Endothelial cell of umbilical vein (primary cell): ENCODE measurements at regions not wholly inside any gene's neighbourhood (a gene's known extent, or its start where the extent isn't known, plus 50 kb on each side); places are given as distances from the start of the nearest gene placed in this dataset.

ENCODE experiments used
- BruUV-seq: library from RNA; stranded (reverse); fragments of 400-500 nt; replicated peaks from 2 replicates; lab custom pipeline; 2021; lab: Mats Ljungman, UMichigan
- CTCF ChIA-PET: fragments of 300-600, 350-600 bp; sonication (Branson Sonifier 250); formaldehyde crosslinking; loops from one replicate; lab custom pipeline; 2021; ENCODE audit warnings: antibody characterized with exemption, inconsistent platforms; lab: Charles Lee
- POLR2A ChIA-PET: fragments of 300-600, 350-600 bp; sonication (Branson Sonifier 250); formaldehyde crosslinking; loops from one replicate; lab custom pipeline; 2021; ENCODE audit warnings: antibody characterized with exemption, inconsistent platforms; lab: Charles Lee
- DNase-seq: peaks from one replicate; pipeline ENCODE4 v3.0.0-alpha.2; 2011; ENCODE audit warnings: low read depth, low spot score
- FAIRE-seq: peaks from 2 replicates; lab custom pipeline; 2011; peaks lifted over from hg19 to GRCh38; lab: Jason Lieb, UNC
- H2AFZ ChIP-seq: 2 replicates; pipeline ENCODE4 v1.6.0; 2012; ENCODE audit warnings: low read depth, low read length, control low read depth, inconsistent platforms
- H3K27ac ChIP-seq: 2 replicates; pipeline ENCODE4 v1.5.1; 2011; ENCODE audit warnings: low read depth, mild to moderate bottlenecking, control low read depth, low read length, moderate library complexity; ENCODE audit not compliant: insufficient read depth
- H3K27me3 ChIP-seq, 2 experiments: 2 replicates each; pipeline versions ENCODE4 v1.6.0 to v1.6.1; 2011; ENCODE audit warnings: low read length in 2 of 2, mixed read lengths in 1 of 2; ENCODE audit not compliant: control insufficient read depth in 2 of 2, insufficient read depth in 2 of 2
- H3K36me3 ChIP-seq, 2 experiments: 2 replicates in 1 of 2; 3 replicates in 1 of 2; pipeline ENCODE4 v1.5.1; 2011; ENCODE audit warnings: low read length in 2 of 2, mild to moderate bottlenecking in 1 of 2, moderate library complexity in 1 of 2; ENCODE audit not compliant: control insufficient read depth in 2 of 2, insufficient read depth in 2 of 2; ENCODE audit errors: extremely low read depth in 1 of 2
- H3K4me1 ChIP-seq: 3 replicates; pipeline ENCODE4 v1.5.1; 2011; ENCODE audit warnings: mild to moderate bottlenecking, low read length; ENCODE audit not compliant: control insufficient read depth, insufficient read depth; ENCODE audit errors: extremely low read depth
- H3K4me2 ChIP-seq: 2 replicates; pipeline ENCODE4 v1.6.1; 2011; ENCODE audit warnings: low read length, control low read depth, mixed read lengths; ENCODE audit not compliant: insufficient read depth
- H3K4me3 ChIP-seq, 3 experiments: fragments of 200-600 bp in 1 of 3; sonication (generic), shearing (Covaris generic) in 1 of 3; replicated peaks in 1 of 3; 2 replicates each; pipeline ENCODE4 v1.5.1; 2011 to 2016; ENCODE audit warnings: control low read depth in 3 of 3, low read length in 3 of 3, mild to moderate bottlenecking in 2 of 3, inconsistent platforms in 1 of 3, low read depth in 1 of 3, moderate library complexity in 1 of 3; ENCODE audit not compliant: insufficient read depth in 1 of 3
- H3K79me2 ChIP-seq: 2 replicates; pipeline ENCODE4 v1.6.0; 2012; ENCODE audit warnings: low read length, inconsistent platforms; ENCODE audit not compliant: control insufficient read depth, insufficient read depth
- H3K9ac ChIP-seq: replicated peaks from 2 replicates; pipeline ENCODE3; 2011; ENCODE audit warnings: low read length, control low read depth; ENCODE audit not compliant: insufficient read depth; ENCODE audit errors: extremely low read depth
- H3K9me1 ChIP-seq: replicated peaks from 3 replicates; pipeline ENCODE4 v1.6.0; 2011; ENCODE audit warnings: mild to moderate bottlenecking, low read length; ENCODE audit not compliant: control insufficient read depth, insufficient read depth; ENCODE audit errors: extremely low read depth
- H3K9me3 ChIP-seq: replicated peaks from 2 replicates; pipeline ENCODE4 v1.5.1; 2012; ENCODE audit warnings: low read length, inconsistent platforms; ENCODE audit not compliant: control insufficient read depth, insufficient read depth
- H4K20me1 ChIP-seq: replicated peaks from 2 replicates; pipeline ENCODE3; 2011; ENCODE audit warnings: mild to moderate bottlenecking, low read length; ENCODE audit not compliant: control insufficient read depth, insufficient read depth; ENCODE audit errors: extremely low read depth
- EZH2 ChIP-seq: IDR thresholded peaks from 2 replicates; pipeline ENCODE4 v1.6.1; 2012; ENCODE audit warnings: borderline replicate concordance, low read depth, mild to moderate bottlenecking, moderate library complexity, low read length, inconsistent platforms; ENCODE audit not compliant: severe bottlenecking
- FOS ChIP-seq: IDR thresholded peaks from 2 replicates; pipeline ENCODE4 v1.6.1; 2011; ENCODE audit warnings: mild to moderate bottlenecking, low read length, moderate library complexity, borderline replicate concordance; ENCODE audit not compliant: insufficient read depth
- GATA2 ChIP-seq: IDR thresholded peaks from 2 replicates; pipeline ENCODE4 v1.7.0; 2011; ENCODE audit warnings: low read depth, mild to moderate bottlenecking, moderate library complexity, mixed read lengths, low read length; ENCODE audit not compliant: insufficient read length, insufficient read depth
- JUN ChIP-seq: IDR thresholded peaks from 2 replicates; pipeline ENCODE4 v1.6.1; 2011; ENCODE audit warnings: borderline replicate concordance, low read depth; ENCODE audit not compliant: insufficient read length, insufficient read depth
- MYC ChIP-seq: IDR thresholded peaks from one replicate; pipeline ENCODE4 v1.6.1; 2011; ENCODE audit warnings: mild to moderate bottlenecking, low read depth, low read length
- POLR2A ChIP-seq: IDR thresholded peaks from 2 replicates; pipeline ENCODE4 v1.6.1; 2012; ENCODE audit warnings: low read depth, mild to moderate bottlenecking, control low read depth, low read length
- POLR2AphosphoS5 ChIP-seq: IDR thresholded peaks from 2 replicates; pipeline ENCODE4 v1.6.1; 2012; ENCODE audit warnings: low read depth, mild to moderate bottlenecking, control low read depth, low read length, moderate library complexity; ENCODE audit not compliant: insufficient read depth
- dilution Hi-C: fragments of 300-500 bp; cut with MboI; formaldehyde crosslinking; loops from one replicate; pipeline ENCODE4 v1.15.0; 2019; ENCODE audit warnings: low sequenced_read_pairs; ENCODE audit not compliant: extremely low pct_ligation_motif_present
- intact Hi-C: fragments of 100-400 bp; cut with micrococcal nuclease; formaldehyde crosslinking; loops from one replicate; pipeline ENCODE4 v1.10.0; 2022
- TF ChIP-seq, protein P1 (sequence below), 2 donors: IDR thresholded peaks; 1 replicate in 1 of 2; 2 replicates in 1 of 2; pipeline ENCODE4 v1.5.1; 2011; ENCODE audit warnings: low read length in 2 of 2, mild to moderate bottlenecking in 2 of 2, moderate library complexity in 2 of 2, control low read depth in 1 of 2, inconsistent platforms in 1 of 2, low read depth in 1 of 2; ENCODE audit not compliant: insufficient read depth in 1 of 2; ENCODE audit errors: extremely low read depth in 1 of 2
- TF ChIP-seq, protein P2 (sequence below): IDR thresholded peaks from 2 replicates; pipeline ENCODE4 v1.6.1; 2011; ENCODE audit not compliant: insufficient read depth, insufficient read length

DNA sequence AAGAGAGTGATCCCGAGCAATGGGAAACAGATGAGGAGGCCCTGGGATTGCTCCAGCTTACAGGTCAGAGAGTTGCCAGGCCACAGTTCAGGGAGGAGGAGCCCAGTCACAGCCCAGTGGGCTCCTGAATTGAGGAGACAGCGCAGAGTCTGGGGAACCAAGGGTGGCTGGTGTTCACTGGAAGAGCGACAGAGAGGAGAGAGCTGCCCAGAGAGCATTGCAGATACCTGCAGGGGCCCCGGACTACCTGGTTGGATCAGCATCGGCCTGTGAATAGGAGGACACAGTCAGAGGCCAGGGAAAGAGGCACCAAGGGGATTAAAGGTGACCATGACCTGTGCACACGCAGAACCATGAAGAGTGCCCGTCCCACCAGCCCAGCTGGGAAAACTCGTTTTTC is 648.6 kb downstream of the TBC1D22A start:
- Histone ChIP-seq H3K79me2 (no peaks in the 10 kb centered on the region), H3K36me3 (no peaks in the 10 kb centered on the region), H4K20me1 (no peaks in the 10 kb centered on the region), H3K4me3 (no peak overlapping the region), H3K27ac (no peak overlapping the region), H3K4me2 (no peak overlapping the region), H3K9me1 (no peaks in the 10 kb centered on the region), H3K27me3 (no peaks in the 10 kb centered on the region), H2AFZ (no peak overlapping the region), H3K9ac (no peak overlapping the region), H3K9me3 (no peaks in the 10 kb centered on the region), H3K4me1 (no peaks in the 10 kb centered on the region)
- CTCF ChIA-PET, result no interaction called here
- FAIRE-seq, result no peak
- intact Hi-C loops (no loop called here), dilution Hi-C loops (no loop called here)
- DNase-seq, result no peak
- POLR2A ChIA-PET, result no interaction called here
- TF ChIP-seq JUN, result no peak
- TF ChIP-seq, protein P1, sequence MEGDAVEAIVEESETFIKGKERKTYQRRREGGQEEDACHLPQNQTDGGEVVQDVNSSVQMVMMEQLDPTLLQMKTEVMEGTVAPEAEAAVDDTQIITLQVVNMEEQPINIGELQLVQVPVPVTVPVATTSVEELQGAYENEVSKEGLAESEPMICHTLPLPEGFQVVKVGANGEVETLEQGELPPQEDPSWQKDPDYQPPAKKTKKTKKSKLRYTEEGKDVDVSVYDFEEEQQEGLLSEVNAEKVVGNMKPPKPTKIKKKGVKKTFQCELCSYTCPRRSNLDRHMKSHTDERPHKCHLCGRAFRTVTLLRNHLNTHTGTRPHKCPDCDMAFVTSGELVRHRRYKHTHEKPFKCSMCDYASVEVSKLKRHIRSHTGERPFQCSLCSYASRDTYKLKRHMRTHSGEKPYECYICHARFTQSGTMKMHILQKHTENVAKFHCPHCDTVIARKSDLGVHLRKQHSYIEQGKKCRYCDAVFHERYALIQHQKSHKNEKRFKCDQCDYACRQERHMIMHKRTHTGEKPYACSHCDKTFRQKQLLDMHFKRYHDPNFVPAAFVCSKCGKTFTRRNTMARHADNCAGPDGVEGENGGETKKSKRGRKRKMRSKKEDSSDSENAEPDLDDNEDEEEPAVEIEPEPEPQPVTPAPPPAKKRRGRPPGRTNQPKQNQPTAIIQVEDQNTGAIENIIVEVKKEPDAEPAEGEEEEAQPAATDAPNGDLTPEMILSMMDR (IDR thresholded peaks at IDR 0.05; ENCODE audit: extremely low read depth in 1 of 2, insufficient read depth in 1 of 2, low read depth in 1 of 2, low read length in 2 of 2), result no peak
- no TSS peak for BruUV-seq

DNA sequence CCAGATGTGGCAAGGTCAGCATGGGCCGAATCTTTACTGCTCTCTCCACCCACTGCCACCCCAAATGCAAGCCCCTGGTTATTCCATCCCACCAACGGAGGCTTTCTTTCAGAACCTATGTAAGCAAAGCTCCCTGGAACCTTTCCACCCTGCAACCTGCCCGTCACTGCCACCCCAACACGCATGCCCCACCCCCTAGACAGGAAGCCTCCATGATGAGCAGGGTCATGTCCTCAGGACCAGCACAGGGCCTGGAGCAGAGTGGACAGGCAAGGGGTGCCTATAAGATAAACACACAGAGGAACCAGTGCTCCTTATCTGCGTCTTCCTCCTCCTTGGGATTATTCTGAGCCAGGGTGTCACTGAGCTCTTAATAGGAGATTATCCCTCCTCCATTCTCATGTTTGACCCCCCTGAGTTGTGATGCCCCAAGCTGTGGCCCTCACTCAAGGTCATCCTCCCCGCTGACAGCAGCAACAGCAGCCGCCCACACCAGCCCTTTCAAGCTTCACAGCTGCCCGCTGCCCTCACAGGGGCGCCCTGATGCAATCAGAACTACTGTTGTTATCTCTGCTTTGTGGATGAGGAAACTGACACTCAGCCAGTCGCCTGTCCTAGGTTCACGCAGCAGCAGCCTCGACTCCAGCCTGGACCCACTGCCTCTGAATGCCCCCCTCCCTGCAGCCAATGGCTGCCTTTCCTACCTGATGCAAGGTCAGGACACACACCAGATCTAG is 647.3 kb downstream of the TBC1D22A start:
- Histone ChIP-seq H3K36me3 (no peaks in the 10 kb centered on the region), H2AFZ (no peak overlapping the region), H3K9me3 (no peaks in the 10 kb centered on the region), H3K4me3 (no peak overlapping the region), H3K27me3 (no peaks in the 10 kb centered on the region), H4K20me1 (no peaks in the 10 kb centered on the region), H3K79me2 (no peaks in the 10 kb centered on the region), H3K9me1 (no peaks in the 10 kb centered on the region), H3K4me1 (no peaks in the 10 kb centered on the region), H3K9ac (no peak overlapping the region), H3K27ac (no peak overlapping the region), H3K4me2 (no peak overlapping the region)
- TF ChIP-seq POLR2AphosphoS5 (no peak), MYC (no peak), POLR2A (no peak), EZH2 (no peak), JUN (no peak), GATA2 (no peak), FOS (no peak)
- TF ChIP-seq, protein P1 (IDR thresholded peaks at IDR 0.05; ENCODE audit: extremely low read depth in 1 of 2, insufficient read depth in 1 of 2, low read depth in 1 of 2, low read length in 2 of 2), result no peak
- TF ChIP-seq, protein P2, sequence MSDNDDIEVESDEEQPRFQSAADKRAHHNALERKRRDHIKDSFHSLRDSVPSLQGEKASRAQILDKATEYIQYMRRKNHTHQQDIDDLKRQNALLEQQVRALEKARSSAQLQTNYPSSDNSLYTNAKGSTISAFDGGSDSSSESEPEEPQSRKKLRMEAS, result no peak
- FAIRE-seq (no peak), DNase-seq (no peak)
- ChIA-PET CTCF (no interaction called here), POLR2A (no interaction called here)
- BruUV-seq, result no TSS peak
- intact Hi-C loops (no loop called here), dilution Hi-C loops (no loop called here)
